ENCODE measurements at regions not wholly inside any gene's neighbourhood (a gene's known extent, or its start where the extent isn't known, plus 50 kb on each side); places are given as distances from the start of the nearest gene placed in this dataset.

DNA sequence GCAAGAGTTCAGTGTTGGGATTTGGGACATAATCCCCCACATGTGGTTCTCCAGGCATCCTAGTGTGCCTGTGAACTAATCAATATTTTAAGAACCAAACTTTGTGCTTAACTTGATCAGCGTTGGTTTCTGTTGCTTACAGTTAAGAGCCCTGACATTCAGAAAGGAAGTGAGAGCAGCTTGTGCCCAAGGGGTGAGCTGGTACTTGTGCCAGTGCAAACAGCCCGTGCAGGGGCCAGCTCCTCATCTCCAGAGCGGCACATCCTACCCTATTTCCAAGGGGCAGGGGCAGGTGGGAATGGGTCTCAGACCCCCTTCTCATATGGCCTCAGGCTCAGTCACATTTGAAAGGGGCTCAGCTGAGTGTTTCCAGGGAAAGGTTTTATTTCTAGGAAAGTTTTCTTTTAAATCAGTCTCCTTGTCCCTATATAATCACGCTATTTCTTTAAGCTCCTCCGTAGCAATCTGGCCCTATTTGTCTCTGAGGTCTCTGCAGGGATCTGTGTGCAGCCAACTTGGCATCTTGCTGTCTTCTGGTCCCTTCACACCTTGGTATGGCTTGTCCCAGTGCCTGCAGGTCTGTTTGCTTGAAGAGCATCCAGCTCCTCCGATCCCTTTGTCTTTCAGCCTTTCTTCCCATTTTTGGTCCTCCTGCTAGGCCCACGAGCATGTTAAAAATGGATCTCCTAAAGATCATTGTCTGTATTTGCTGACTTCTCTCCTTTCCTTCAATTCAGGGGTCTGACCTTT lies 358.9 kb downstream of the HRH4 start:
- Mint-ChIP-seq H3K27ac (no peak overlapping the region), H3K9me3 (no peaks in the 10 kb centered on the region), H3K4me3 (no peak overlapping the region), H3K36me3 (no peaks in the 10 kb centered on the region), H3K27me3 (peaks cover 4% of the 10 kb centered on the region), H3K4me1 (no peaks in the 10 kb centered on the region)
- ATAC-seq (ENCODE audit: low read depth) = no peak
- no peak for DNase-seq (ENCODE audit: low spot score in 2 of 2)

- Mint-ChIP-seq H3K27ac (no peak overlapping the region), H3K36me3 (no peaks in the 10 kb centered on the region), H3K4me3 (no peak overlapping the region), H3K27me3 (peaks cover 7% of the 10 kb centered on the region), H3K4me1 (no peaks in the 10 kb centered on the region), H3K9me3 (no peaks in the 10 kb centered on the region)
- ATAC-seq (ENCODE audit: low read depth) = no peak
- DNase-seq (ENCODE audit: low spot score in 2 of 2) = no peak
Observed at GRCh38 chr18:24825397-24825796, 365.0 kb downstream of the HRH4 start.

GRCh38 chr18:24826605-24827004 lies 366.2 kb downstream of the HRH4 start:
- Mint-ChIP-seq H3K27me3 (peaks cover 6% of the 10 kb centered on the region), H3K4me3 (no peak overlapping the region), H3K36me3 (no peaks in the 10 kb centered on the region), H3K27ac (no peak overlapping the region), H3K9me3 (no peaks in the 10 kb centered on the region), H3K4me1 (no peaks in the 10 kb centered on the region)
- DNase-seq (ENCODE audit: low spot score in 2 of 2) = no peak
- no peak for ATAC-seq (ENCODE audit: low read depth)

GRCh38 chr18:24827501-24827900 lies 367.1 kb downstream of the HRH4 start:
- no peaks in the 10 kb centered on the region for H3K4me1 Mint-ChIP-seq
- H3K9me3 Mint-ChIP-seq = no peaks in the 10 kb centered on the region
- ATAC-seq (ENCODE audit: low read depth) = no peak
- H3K27ac Mint-ChIP-seq = no peak overlapping the region
- no peaks in the 10 kb centered on the region for H3K36me3 Mint-ChIP-seq
- H3K4me3 Mint-ChIP-seq = no peak overlapping the region
- peaks cover 6% of the 10 kb centered on the region for H3K27me3 Mint-ChIP-seq
- DNase-seq (ENCODE audit: low spot score in 2 of 2) = no peak

GRCh38 chr18:24831081-24831480 lies 370.6 kb downstream of the HRH4 start:
- Mint-ChIP-seq H3K36me3 (no peaks in the 10 kb centered on the region), H3K27me3 (peaks cover 8% of the 10 kb centered on the region), H3K9me3 (no peaks in the 10 kb centered on the region), H3K27ac (no peak overlapping the region), H3K4me1 (no peaks in the 10 kb centered on the region), H3K4me3 (no peak overlapping the region)
- no peak for ATAC-seq (ENCODE audit: low read depth)
- DNase-seq (ENCODE audit: low spot score in 2 of 2) = no peak

- H3K27ac Mint-ChIP-seq = no peak overlapping the region
- H3K36me3 Mint-ChIP-seq = no peaks in the 10 kb centered on the region
- H3K4me3 Mint-ChIP-seq = no peak overlapping the region
- ATAC-seq (ENCODE audit: low read depth) (no peak), DNase-seq (ENCODE audit: low spot score in 2 of 2) (no peak)
- H3K9me3 Mint-ChIP-seq = no peaks in the 10 kb centered on the region
- H3K4me1 Mint-ChIP-seq = no peaks in the 10 kb centered on the region
- H3K27me3 Mint-ChIP-seq = peaks cover 4% of the 10 kb centered on the region
Observed at GRCh38 chr18:24831871-24832665, 371.6 kb downstream of the HRH4 start.

DNA sequence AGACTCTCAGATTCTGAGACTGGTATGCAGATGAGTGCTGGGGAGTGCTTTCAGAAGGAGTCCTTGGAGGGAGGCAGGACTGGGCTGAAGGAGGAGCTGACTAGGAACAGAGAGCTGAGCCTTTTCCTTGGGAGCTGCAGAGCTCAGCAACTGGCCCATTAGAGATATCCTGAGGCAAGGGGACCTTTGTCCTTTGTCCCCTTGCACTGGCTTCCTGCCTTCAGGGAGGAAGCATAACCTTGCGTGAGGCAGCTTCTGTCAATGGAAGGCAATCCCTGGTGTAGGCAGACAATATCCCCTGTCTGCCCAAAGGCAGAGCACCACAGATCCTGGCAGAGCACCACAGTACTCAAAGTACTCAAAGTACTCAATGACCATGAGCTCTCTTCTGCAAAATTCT lies 375.3 kb downstream of the HRH4 start:
- Mint-ChIP-seq H3K9me3 (peaks cover 1% of the 10 kb centered on the region), H3K27me3 (peaks cover 4% of the 10 kb centered on the region), H3K4me1 (no peaks in the 10 kb centered on the region), H3K4me3 (no peak overlapping the region), H3K36me3 (no peaks in the 10 kb centered on the region), H3K27ac (no peak overlapping the region)
- ATAC-seq (ENCODE audit: low read depth) = no peak
- DNase-seq (ENCODE audit: low spot score in 2 of 2) = no peak

DNA sequence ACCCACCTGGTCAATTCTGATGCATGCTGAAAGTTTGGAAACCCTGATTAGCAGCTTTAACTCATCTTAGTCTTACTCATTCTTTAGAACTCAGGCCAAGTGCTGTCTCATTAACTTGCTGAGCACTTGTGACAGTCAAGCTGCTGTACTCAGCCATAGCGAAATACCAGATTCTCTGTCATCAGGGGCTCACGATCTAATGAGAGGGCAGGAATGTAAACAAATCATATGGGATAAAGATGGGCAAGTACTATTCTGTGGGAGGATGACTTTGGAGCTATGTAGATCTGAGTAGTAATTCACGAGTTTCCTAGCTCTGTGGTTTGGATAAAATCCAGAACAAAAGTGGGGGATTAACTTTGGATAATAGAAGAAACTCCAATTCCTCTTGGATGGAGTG lies 376.6 kb downstream of the HRH4 start:
- DNase-seq (ENCODE audit: low spot score in 2 of 2) (no peak), ATAC-seq (ENCODE audit: low read depth) (no peak)
- Mint-ChIP-seq H3K4me3 (no peak overlapping the region), H3K27me3 (peaks cover 5% of the 10 kb centered on the region), H3K27ac (no peak overlapping the region), H3K9me3 (peaks cover 1% of the 10 kb centered on the region), H3K36me3 (no peaks in the 10 kb centered on the region), H3K4me1 (no peaks in the 10 kb centered on the region)

DNA sequence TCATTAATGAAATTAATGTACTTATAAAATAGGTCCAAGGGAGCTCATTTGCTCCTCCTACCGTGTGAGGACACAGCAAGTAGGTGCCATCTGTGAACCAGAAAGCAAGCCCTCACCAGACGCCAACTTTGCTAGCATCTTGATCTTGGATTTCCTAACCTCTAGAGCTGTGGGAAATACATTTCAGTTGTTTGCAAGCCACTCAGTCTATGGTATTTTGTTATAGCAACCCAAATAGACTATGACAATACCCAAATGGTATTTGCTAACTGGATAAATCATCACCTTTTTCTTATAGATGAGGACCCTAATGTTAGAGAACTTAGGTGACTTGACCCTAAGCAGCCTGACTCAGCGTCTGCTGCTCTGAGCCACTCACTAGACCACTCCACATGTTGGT lies 379.6 kb downstream of the HRH4 start:
- no peak for ATAC-seq (ENCODE audit: low read depth)
- H3K4me1 Mint-ChIP-seq = no peaks in the 10 kb centered on the region
- H3K27ac Mint-ChIP-seq = no peak overlapping the region
- no peak overlapping the region for H3K4me3 Mint-ChIP-seq
- H3K27me3 Mint-ChIP-seq = peaks cover 4% of the 10 kb centered on the region
- peaks cover 1% of the 10 kb centered on the region for H3K9me3 Mint-ChIP-seq
- no peaks in the 10 kb centered on the region for H3K36me3 Mint-ChIP-seq
- DNase-seq (ENCODE audit: low spot score in 2 of 2) = no peak

GRCh38 chr18:24840640-24841039 lies 380.2 kb downstream of the HRH4 start:
- Mint-ChIP-seq H3K4me1 (no peaks in the 10 kb centered on the region), H3K27ac (no peak overlapping the region), H3K4me3 (no peak overlapping the region)

DNA sequence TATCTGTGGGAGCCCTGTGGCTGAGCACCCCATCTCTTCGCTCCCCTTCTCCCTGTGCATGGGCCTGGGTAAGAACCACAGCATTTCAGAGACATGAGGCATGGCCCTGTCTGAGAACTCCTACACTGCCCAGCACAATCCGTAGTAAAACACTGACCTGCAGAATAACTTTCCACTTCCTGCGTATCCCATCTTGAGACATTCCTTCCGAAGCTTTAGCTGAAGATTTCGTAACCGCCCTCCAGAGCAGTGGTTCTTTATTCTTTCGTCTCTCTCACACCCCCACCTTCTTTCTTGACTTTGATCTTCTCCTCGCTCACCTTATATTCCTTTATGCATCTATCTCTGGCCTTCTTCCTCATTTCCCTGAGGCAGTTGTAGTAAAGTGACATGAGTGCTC lies 381.1 kb downstream of the HRH4 start:
- H3K9me3 Mint-ChIP-seq = peaks cover 1% of the 10 kb centered on the region
- H3K27ac Mint-ChIP-seq = no peak overlapping the region
- no peak overlapping the region for H3K4me3 Mint-ChIP-seq
- no peaks in the 10 kb centered on the region for H3K36me3 Mint-ChIP-seq
- H3K27me3 Mint-ChIP-seq = peaks cover 4% of the 10 kb centered on the region
- ATAC-seq (ENCODE audit: low read depth) (no peak), DNase-seq (ENCODE audit: low spot score in 2 of 2) (no peak)
- H3K4me1 Mint-ChIP-seq = no peaks in the 10 kb centered on the region

More at GRCh38 chr18:24840640-24841039, 380.2 kb downstream of the HRH4 start:
- Mint-ChIP-seq H3K9me3 (peaks cover 1% of the 10 kb centered on the region), H3K27me3 (peaks cover 4% of the 10 kb centered on the region), H3K36me3 (no peaks in the 10 kb centered on the region)
- ATAC-seq (ENCODE audit: low read depth) = no peak
- DNase-seq (ENCODE audit: low spot score in 2 of 2) = no peak

DNA sequence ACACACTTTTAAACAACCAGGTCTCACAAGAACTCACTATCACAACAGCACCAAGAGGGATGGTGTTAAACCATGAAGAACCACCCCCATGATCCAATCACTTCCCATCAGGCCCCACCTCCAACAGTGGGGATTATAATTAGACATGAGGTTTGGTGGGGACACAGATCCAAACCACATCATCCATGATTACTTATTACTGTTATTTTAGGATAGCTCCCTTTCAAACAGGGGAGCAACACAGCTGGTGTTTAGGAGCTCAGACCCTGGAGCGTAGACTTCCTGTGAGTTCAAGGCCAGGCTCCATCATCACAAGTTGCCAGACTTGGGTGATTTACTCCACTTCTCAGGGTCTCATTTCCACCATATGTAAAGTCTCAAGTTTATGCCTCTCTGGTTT lies 382.7 kb downstream of the HRH4 start:
- no peak for DNase-seq (ENCODE audit: low spot score in 2 of 2)
- Mint-ChIP-seq H3K4me1 (no peaks in the 10 kb centered on the region), H3K27me3 (peaks cover 4% of the 10 kb centered on the region), H3K4me3 (no peak overlapping the region), H3K36me3 (no peaks in the 10 kb centered on the region), H3K9me3 (peaks cover 1% of the 10 kb centered on the region), H3K27ac (no peak overlapping the region)
- ATAC-seq (ENCODE audit: low read depth) = no peak

DNA sequence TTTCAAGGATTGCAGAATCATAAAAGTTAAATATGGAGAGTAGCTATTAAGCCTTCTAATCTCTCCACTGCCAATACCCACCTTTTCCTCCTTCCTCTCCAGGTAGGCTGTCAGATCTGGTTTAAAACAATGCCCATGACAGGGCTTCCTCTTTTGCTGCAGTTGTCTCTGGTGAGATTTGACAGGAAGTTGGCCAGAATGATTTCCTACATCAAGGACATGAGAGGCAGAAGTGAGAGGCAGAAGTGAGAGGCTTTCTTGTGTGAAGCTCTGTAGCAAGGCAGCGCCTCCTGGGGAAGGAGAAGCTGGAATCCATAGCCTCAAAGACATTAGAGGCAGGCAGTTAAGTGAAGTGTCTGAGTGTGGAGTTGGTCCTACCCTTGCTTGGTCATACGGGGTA lies 385.7 kb downstream of the HRH4 start:
- peak; percentile 48 for ATAC-seq (ENCODE audit: low read depth)
- H3K4me3 Mint-ChIP-seq = no peak overlapping the region
- H3K9me3 Mint-ChIP-seq = no peaks in the 10 kb centered on the region
- no peaks in the 10 kb centered on the region for H3K36me3 Mint-ChIP-seq
- no peak for DNase-seq (ENCODE audit: low spot score in 2 of 2)
- H3K27me3 Mint-ChIP-seq = peaks cover 10% of the 10 kb centered on the region
- H3K4me1 Mint-ChIP-seq = no peaks in the 10 kb centered on the region
- H3K27ac Mint-ChIP-seq = no peak overlapping the region

DNA sequence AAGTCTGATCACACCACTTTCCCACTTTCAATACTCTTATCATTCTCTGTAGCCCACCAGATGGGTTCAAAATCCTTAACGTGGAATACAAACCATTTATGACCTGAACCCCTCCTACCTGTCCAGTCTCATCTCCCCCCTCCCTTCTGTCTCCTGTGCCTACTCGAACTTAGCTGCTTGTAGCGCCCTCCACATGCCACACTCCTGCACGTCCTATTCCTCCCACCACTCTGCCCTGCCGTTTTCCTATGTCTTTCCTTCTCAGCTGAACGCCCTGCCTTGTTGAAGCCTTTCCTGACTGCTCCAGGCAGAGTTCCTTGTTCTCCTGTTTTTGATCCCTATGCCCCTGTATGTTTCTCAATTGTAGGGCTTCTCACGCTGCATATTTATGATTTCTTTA lies 390.1 kb downstream of the HRH4 start:
- DNase-seq (ENCODE audit: low spot score in 2 of 2) (no peak), ATAC-seq (ENCODE audit: low read depth) (no peak)
- Mint-ChIP-seq H3K4me3 (no peak overlapping the region), H3K27ac (no peak overlapping the region), H3K27me3 (peaks cover 12% of the 10 kb centered on the region), H3K4me1 (peaks cover 2% of the 10 kb centered on the region), H3K36me3 (no peaks in the 10 kb centered on the region), H3K9me3 (peaks cover 2% of the 10 kb centered on the region)

GRCh38 chr18:24853076-24853475 lies 392.6 kb downstream of the HRH4 start:
- DNase-seq (ENCODE audit: low spot score in 2 of 2) (no peak), ATAC-seq (ENCODE audit: low read depth) (no peak)
- H3K27ac Mint-ChIP-seq = no peak overlapping the region
- H3K36me3 Mint-ChIP-seq = no peaks in the 10 kb centered on the region
- peaks cover 16% of the 10 kb centered on the region for H3K27me3 Mint-ChIP-seq
- no peak overlapping the region for H3K4me3 Mint-ChIP-seq
- H3K9me3 Mint-ChIP-seq = peaks cover 2% of the 10 kb centered on the region
- peaks cover 2% of the 10 kb centered on the region for H3K4me1 Mint-ChIP-seq
